Stimulated activated effector memory CD8-positive, alpha-beta T cell treated with anti-CD3 and anti-CD28 coated beads, Interleukin-12 subunit alpha, Interleukin-12 subunit beta, amount 100 ng/mL, for 72 hours (primary cell): ENCODE measurements at regions not wholly inside any gene's neighbourhood (a gene's known extent, or its start where the extent isn't known, plus 50 kb on each side); places are given as distances from the start of the nearest gene placed in this dataset.
"Not testable (repeated sequence)": the region's sequence is repeated elsewhere in the genome, so short reads cannot be mapped to it uniquely, and the experiment has no call there.

Experiments
- ATAC-seq: fragments of 150-1000 bp; cut with Tn5 transposase; 2 replicates; pipeline ENCODE4 v1.10.0; 2021
- DNase-seq, 2 donors: peaks; one replicate each; pipeline ENCODE4 v3.0.0; 2021 to 2022; ENCODE audit warnings: low spot score in 2 of 2
- H3K27ac Mint-ChIP-seq: one replicate; pipeline ENCODE4 v1.8.0; 2022; ENCODE audit warnings: mild to moderate bottlenecking, mixed read lengths
- H3K36me3 Mint-ChIP-seq: one replicate; pipeline ENCODE4 v1.8.0; 2022; ENCODE audit warnings: mild to moderate bottlenecking, mixed read lengths
- H3K4me1 Mint-ChIP-seq: one replicate; pipeline ENCODE4 v1.8.0; 2022; ENCODE audit warnings: mixed read lengths
- H3K4me3 Mint-ChIP-seq: one replicate; pipeline ENCODE4 v1.8.0; 2022; ENCODE audit warnings: mild to moderate bottlenecking, mixed read lengths
- H3K9me3 Mint-ChIP-seq: one replicate; pipeline ENCODE4 v1.8.0; 2022; ENCODE audit warnings: mixed read lengths

- no peaks in the 10 kb centered on the region for H3K36me3 Mint-ChIP-seq
- ATAC-seq (no peak), DNase-seq (no peak)
- H3K27ac Mint-ChIP-seq: no peak overlapping the region
- no peaks in the 10 kb centered on the region for H3K4me1 Mint-ChIP-seq
- peaks cover 14% of the 10 kb centered on the region for H3K9me3 Mint-ChIP-seq
- no peak overlapping the region for H3K4me3 Mint-ChIP-seq
Measured at GRCh38 chr7:81457852-81458522, 311.9 kb downstream of the HGF start.

DNA sequence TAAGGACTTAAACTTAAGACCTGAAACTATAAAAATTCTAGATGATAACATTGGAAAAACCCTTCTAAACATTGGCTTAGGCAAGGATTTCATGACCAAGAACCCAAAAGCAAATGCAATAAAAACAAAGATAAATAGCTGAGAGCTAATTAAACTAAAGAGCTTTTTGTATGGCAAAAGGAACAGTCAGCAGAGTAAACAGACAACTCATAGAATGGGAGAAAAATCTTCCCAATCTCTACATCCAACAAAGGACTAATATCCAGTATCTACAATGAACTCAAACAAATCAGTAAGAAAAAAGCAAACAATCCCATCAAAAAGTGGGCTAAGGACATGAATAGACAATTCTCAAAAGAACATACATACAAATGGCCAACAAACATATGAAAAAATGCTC is 316.1 kb downstream of the HGF start:
- not testable (repeated sequence) for H3K4me1 Mint-ChIP-seq, DNase-seq, ATAC-seq, H3K36me3 Mint-ChIP-seq, H3K27ac Mint-ChIP-seq, H3K4me3 Mint-ChIP-seq
- H3K9me3 Mint-ChIP-seq: peaks cover 19% of the 10 kb centered on the region

GRCh38 chr7:81449105-81449504 is 320.7 kb downstream of the HGF start:
- no peak overlapping the region for H3K4me3 Mint-ChIP-seq
- peaks cover 8% of the 10 kb centered on the region for H3K9me3 Mint-ChIP-seq
- ATAC-seq (no peak), DNase-seq (no peak)
- H3K4me1 Mint-ChIP-seq: no peaks in the 10 kb centered on the region
- H3K36me3 Mint-ChIP-seq: no peaks in the 10 kb centered on the region
- no peak overlapping the region for H3K27ac Mint-ChIP-seq

- ATAC-seq (no peak), DNase-seq (no peak)
- H3K4me3 Mint-ChIP-seq: no peak overlapping the region
- H3K4me1 Mint-ChIP-seq: no peaks in the 10 kb centered on the region
- no peak overlapping the region for H3K27ac Mint-ChIP-seq
- H3K36me3 Mint-ChIP-seq: no peaks in the 10 kb centered on the region
- peaks cover 8% of the 10 kb centered on the region for H3K9me3 Mint-ChIP-seq
Measured at GRCh38 chr7:81447351-81447952, 322.4 kb downstream of the HGF start.

GRCh38 chr7:81446212-81446611 is 323.6 kb downstream of the HGF start:
- Mint-ChIP-seq H3K4me3 (no peak overlapping the region), H3K4me1 (no peaks in the 10 kb centered on the region), H3K27ac (no peak overlapping the region), H3K9me3 (peaks cover 5% of the 10 kb centered on the region), H3K36me3 (no peaks in the 10 kb centered on the region)
- no peak for DNase-seq
- no peak for ATAC-seq

- H3K27ac Mint-ChIP-seq: no peak overlapping the region
- no peaks in the 10 kb centered on the region for H3K4me1 Mint-ChIP-seq
- no peak overlapping the region for H3K4me3 Mint-ChIP-seq
- no peaks in the 10 kb centered on the region for H3K36me3 Mint-ChIP-seq
- DNase-seq: no peak
- H3K9me3 Mint-ChIP-seq: peaks cover 2% of the 10 kb centered on the region
- ATAC-seq: no peak
Measured at GRCh38 chr7:81445462-81445861, 324.4 kb downstream of the HGF start.

DNA sequence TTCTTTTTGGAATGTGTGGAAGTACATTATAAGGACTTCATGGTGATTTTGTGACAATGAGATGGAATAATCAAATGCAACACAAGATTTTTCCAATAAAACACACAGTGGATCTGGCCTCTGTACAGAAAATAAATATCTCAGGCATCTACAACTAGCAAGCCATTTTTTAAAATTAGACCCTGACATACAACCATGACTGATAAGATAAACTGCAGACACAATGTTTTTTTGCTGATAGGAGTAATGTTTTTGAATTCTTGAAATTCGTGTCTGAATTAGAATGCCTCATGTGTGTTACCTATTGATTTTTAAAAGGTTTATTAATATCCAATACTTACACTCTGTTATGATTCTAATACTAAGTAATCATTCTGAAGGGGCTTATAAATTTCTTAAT is 328.1 kb downstream of the HGF start:
- Mint-ChIP-seq H3K4me3 (no peak overlapping the region), H3K4me1 (no peaks in the 10 kb centered on the region), H3K9me3 (peaks cover 11% of the 10 kb centered on the region), H3K27ac (no peak overlapping the region), H3K36me3 (no peaks in the 10 kb centered on the region)
- DNase-seq (no peak), ATAC-seq (no peak)

DNA sequence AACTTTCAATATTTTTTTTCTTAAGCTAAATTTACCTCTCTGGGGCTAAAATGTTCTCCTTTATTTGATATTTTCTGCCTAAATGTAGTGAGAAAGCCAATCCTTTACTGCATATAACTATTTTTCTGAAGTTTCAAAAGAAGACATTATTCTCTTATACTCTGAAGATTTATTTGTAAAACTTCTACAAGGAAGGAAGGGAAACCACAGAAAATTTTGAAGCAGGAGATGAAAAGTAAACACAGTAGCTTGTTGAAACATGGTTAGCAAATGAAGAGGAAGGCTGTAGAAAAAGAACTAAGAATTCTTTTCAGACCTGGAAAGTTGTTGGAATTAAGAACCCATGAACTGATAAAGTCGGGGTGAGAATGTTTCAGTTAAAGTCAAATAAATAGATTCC is 330.3 kb downstream of the HGF start:
- DNase-seq (no peak), ATAC-seq (no peak)
- H3K4me3 Mint-ChIP-seq: no peak overlapping the region
- H3K9me3 Mint-ChIP-seq: peaks cover 15% of the 10 kb centered on the region
- H3K4me1 Mint-ChIP-seq: no peaks in the 10 kb centered on the region
- H3K27ac Mint-ChIP-seq: no peak overlapping the region
- H3K36me3 Mint-ChIP-seq: no peaks in the 10 kb centered on the region

- not testable (repeated sequence) for H3K36me3 Mint-ChIP-seq
- H3K9me3 Mint-ChIP-seq: peaks cover 19% of the 10 kb centered on the region
Measured at GRCh38 chr7:81437160-81437559, 332.7 kb downstream of the HGF start.

DNA sequence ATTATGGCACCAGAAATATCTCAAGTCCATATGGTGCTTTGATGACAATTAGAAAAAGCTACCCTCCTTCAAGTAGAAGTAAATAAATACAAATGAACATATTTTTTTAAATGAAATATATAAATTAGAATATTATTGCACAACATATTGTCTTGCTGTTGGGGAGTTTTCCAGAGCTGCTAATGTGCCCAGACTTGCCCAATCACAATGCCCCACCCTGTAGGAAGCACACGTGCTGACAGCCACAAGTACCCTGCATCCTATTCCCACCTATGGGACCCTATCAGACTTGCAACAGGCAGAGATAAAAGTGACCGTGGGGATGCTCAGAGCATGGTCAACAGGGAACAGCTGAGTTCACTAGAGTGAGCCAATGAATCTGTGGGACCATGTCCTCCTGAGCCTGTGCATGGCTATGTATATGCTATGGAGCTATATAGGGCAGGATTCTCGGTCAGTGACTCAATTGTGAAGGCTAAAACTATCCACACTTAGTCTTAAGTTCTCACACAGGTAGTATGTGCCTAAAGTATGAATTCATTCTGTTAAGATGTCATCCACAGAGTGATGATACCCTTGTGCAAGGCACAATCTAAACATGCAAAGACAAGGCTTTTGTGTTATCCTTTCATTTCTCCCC is 336.0 kb downstream of the HGF start:
- Mint-ChIP-seq H3K36me3 (no peaks in the 10 kb centered on the region), H3K27ac (no peak overlapping the region), H3K4me1 (no peaks in the 10 kb centered on the region), H3K4me3 (no peak overlapping the region), H3K9me3 (peaks cover 24% of the 10 kb centered on the region)
- no peak for ATAC-seq
- DNase-seq: no peak

More at GRCh38 chr7:81437160-81437559, 332.7 kb downstream of the HGF start:
- H3K4me3 Mint-ChIP-seq, H3K27ac Mint-ChIP-seq, DNase-seq, ATAC-seq, H3K4me1 Mint-ChIP-seq: not testable (repeated sequence)

DNA sequence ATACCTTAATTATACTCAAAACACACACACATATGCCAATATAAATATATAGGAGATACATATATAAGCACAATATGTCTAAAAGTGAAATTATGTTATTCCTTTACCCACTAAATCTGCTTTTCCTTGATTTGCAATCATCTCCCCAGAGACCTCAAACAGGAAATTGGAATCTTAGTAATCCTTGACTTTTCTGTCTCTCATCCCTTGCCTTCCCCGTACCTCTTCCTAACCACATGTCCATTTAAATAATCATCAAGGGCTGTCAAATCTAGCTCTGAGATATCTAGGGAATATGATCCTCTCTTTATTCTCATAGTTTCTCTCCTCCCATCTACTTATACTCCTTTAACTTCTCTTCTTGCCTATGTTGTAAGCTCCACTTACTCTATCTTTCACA is 336.6 kb downstream of the HGF start:
- H3K9me3 Mint-ChIP-seq: peaks cover 24% of the 10 kb centered on the region
- no peak overlapping the region for H3K4me3 Mint-ChIP-seq
- H3K27ac Mint-ChIP-seq: no peak overlapping the region
- ATAC-seq: no peak
- H3K4me1 Mint-ChIP-seq: no peaks in the 10 kb centered on the region
- DNase-seq: no peak
- no peaks in the 10 kb centered on the region for H3K36me3 Mint-ChIP-seq

DNA sequence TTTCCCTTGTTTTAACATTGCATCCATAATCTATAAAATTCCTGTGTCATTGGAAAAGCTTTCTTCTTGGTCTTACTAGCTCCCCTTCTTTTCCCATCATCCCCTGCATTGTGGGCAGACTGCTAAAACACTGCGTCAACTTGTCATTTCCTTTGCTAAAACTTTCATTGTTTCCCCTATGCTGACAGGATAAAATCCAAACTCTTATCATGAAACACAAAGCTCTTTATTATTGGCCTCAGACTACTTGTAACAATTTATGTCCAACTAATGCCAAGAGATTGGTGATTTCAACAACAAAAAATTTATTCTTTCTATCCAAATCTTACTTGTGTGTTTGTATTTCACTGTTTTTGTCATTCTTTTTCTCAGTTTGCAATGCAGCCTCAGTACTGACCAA is 339.1 kb downstream of the HGF start:
- ATAC-seq (no peak), DNase-seq (no peak)
- Mint-ChIP-seq H3K9me3 (peaks cover 22% of the 10 kb centered on the region), H3K4me3 (no peak overlapping the region), H3K27ac (no peak overlapping the region), H3K36me3 (no peaks in the 10 kb centered on the region), H3K4me1 (no peaks in the 10 kb centered on the region)

GRCh38 chr7:81430150-81430549 is 339.7 kb downstream of the HGF start:
- Mint-ChIP-seq H3K9me3 (peaks cover 25% of the 10 kb centered on the region), H3K4me3 (no peak overlapping the region), H3K36me3 (no peaks in the 10 kb centered on the region), H3K4me1 (no peaks in the 10 kb centered on the region), H3K27ac (no peak overlapping the region)
- DNase-seq (no peak), ATAC-seq (no peak)

GRCh38 chr7:81427461-81427860 is 342.4 kb downstream of the HGF start:
- Mint-ChIP-seq H3K27ac (no peak overlapping the region), H3K36me3 (no peaks in the 10 kb centered on the region), H3K4me1 (no peaks in the 10 kb centered on the region), H3K4me3 (no peak overlapping the region), H3K9me3 (peaks cover 22% of the 10 kb centered on the region)
- DNase-seq (no peak), ATAC-seq (no peak)

- no peak for DNase-seq
- no peak overlapping the region for H3K27ac Mint-ChIP-seq
- H3K36me3 Mint-ChIP-seq: no peaks in the 10 kb centered on the region
- no peak overlapping the region for H3K4me3 Mint-ChIP-seq
- H3K4me1 Mint-ChIP-seq: no peaks in the 10 kb centered on the region
- no peak for ATAC-seq
- H3K9me3 Mint-ChIP-seq: peaks cover 19% of the 10 kb centered on the region
Measured at GRCh38 chr7:81420526-81421226, 349.2 kb downstream of the HGF start.

DNA sequence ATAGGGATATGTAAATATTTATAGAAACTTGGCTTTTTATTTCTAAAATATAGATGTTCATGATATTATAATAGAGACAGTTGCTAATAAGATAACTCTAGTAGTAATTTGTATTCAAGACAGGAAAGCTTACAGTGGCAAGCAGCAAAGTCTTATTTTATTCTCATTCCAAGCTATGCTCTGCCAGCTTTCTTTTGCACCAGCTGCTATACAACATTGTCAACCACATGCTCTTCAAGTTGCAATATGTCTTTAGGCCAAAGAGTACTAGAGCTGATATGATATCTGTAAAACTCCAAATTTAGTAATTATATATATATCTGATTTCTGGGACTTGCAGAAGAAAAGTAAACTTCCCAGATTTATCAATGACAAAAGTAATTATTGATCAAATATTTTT is 350.1 kb downstream of the HGF start:
- ATAC-seq (no peak), DNase-seq (no peak)
- Mint-ChIP-seq H3K4me3 (no peak overlapping the region), H3K27ac (no peak overlapping the region), H3K36me3 (no peaks in the 10 kb centered on the region), H3K9me3 (peaks cover 18% of the 10 kb centered on the region), H3K4me1 (no peaks in the 10 kb centered on the region)
